HCT116 (cell line): ENCODE measurements at regions not wholly inside any gene's neighbourhood (a gene's known extent, or its start where the extent isn't known, plus 50 kb on each side); places are given as distances from the start of the nearest gene placed in this dataset.

Experiments
- ATAC-seq: fragments of 200-7000 bp; cut with Tn5 transposase; 2 replicates; pipeline ENCODE4 v1.9.1; 2020; ENCODE audit warnings: mild to moderate bottlenecking, moderate library complexity
- BruUV-seq: library from RNA; stranded (reverse); fragments of 400-500 nt; replicated peaks from 2 replicates; lab custom pipeline; 2021; lab: Mats Ljungman, UMichigan
- CTCF ChIA-PET: fragments of 300-600 bp; sonication (Branson Sonifier 250); formaldehyde crosslinking; loops from one replicate; lab custom pipeline; 2021; ENCODE audit warnings: antibody characterized with exemption; lab: Charles Lee
- POLR2A ChIA-PET: fragments of 300-600, 350-600 bp; sonication (Branson Sonifier 250); formaldehyde crosslinking; loops from one replicate; lab custom pipeline; 2021; ENCODE audit warnings: antibody characterized with exemption; lab: Charles Lee
- RAD21 ChIA-PET, 2 experiments: fragments of 300-600 bp; sonication (Branson Sonifier 250); formaldehyde crosslinking; loops; one replicate each; lab custom pipeline; 2023; ENCODE audit warnings: low total read pairs in 2 of 2; ENCODE audit not compliant: uncharacterized antibody in 2 of 2, unreplicated experiment in 2 of 2, low non-redundant PET in 1 of 2; lab: Charles Lee
- DNase-seq: peaks from one replicate; pipeline ENCODE4 v3.0.0-alpha.2; 2010; ENCODE audit warnings: low read depth, low spot score
- H2AFZ ChIP-seq: fragments of 200-600 bp; shearing (Covaris generic), sonication (generic); 2 replicates; pipeline ENCODE4 v1.6.1; 2017; ENCODE audit warnings: low read depth, mixed run types, mixed read lengths, antibody characterized with exemption, low read length; ENCODE audit not compliant: poor library complexity, severe bottlenecking
- H3K27ac ChIP-seq: 2 replicates; pipeline ENCODE4 v1.5.1; 2012; ENCODE audit warnings: low read depth, low read length
- H3K27me3 ChIP-seq: fragments of 200-600 bp; sonication (generic); 2 replicates; pipeline ENCODE4 v1.6.1; 2016; ENCODE audit warnings: mixed run types, low read length, mixed read lengths; ENCODE audit not compliant: insufficient read depth
- H3K36me3 ChIP-seq, 2 experiments: fragments of 200-500 bp in 1 of 2; fragments of 200-600 bp in 1 of 2; sonication (Bioruptor generic) in 1 of 2; sonication (generic) in 1 of 2; 2 replicates each; pipeline versions ENCODE4 v1.5.1 to v1.6.1; 2014 to 2016; ENCODE audit warnings: low read length in 2 of 2, inconsistent platforms in 1 of 2, mixed read lengths in 1 of 2, mixed run types in 1 of 2; ENCODE audit not compliant: insufficient read depth in 2 of 2, control insufficient read depth in 1 of 2
- H3K4me1 ChIP-seq, 2 experiments: fragments of 200-600 bp in 1 of 2; sonication (generic) in 1 of 2; 2 replicates each; pipeline versions ENCODE4 v1.5.1 to v1.6.1; 2012 to 2017; ENCODE audit warnings: low read length in 2 of 2, inconsistent platforms in 1 of 2, mild to moderate bottlenecking in 1 of 2, mixed read lengths in 1 of 2, mixed run types in 1 of 2, moderate library complexity in 1 of 2; ENCODE audit not compliant: insufficient read depth in 2 of 2, control insufficient read depth in 1 of 2
- H3K4me2 ChIP-seq: fragments of 200-600 bp; sonication (generic); 2 replicates; pipeline ENCODE4 v1.6.1; 2017; ENCODE audit warnings: mixed run types, low read length, mixed read lengths
- H3K4me3 ChIP-seq, 2 experiments: fragments of 200-600 bp in 1 of 2; sonication (generic) in 1 of 2; replicated peaks in 1 of 2; 2 replicates each; pipeline ENCODE4 v1.5.1; 2011 to 2016; ENCODE audit warnings: low read length in 2 of 2, control low read depth in 1 of 2, low read depth in 1 of 2, mild to moderate bottlenecking in 1 of 2, mixed read lengths in 1 of 2, mixed run types in 1 of 2
- H3K79me2 ChIP-seq: fragments of 200-600 bp; sonication (generic); 2 replicates; pipeline ENCODE4 v1.6.1; 2017; ENCODE audit warnings: mild to moderate bottlenecking, mixed run types, low read length, moderate library complexity, mixed read lengths; ENCODE audit not compliant: insufficient read depth
- H3K9ac ChIP-seq: fragments of 200-600 bp; sonication (generic); 2 replicates; pipeline ENCODE4 v1.6.1; 2016; ENCODE audit warnings: low read length, mixed read lengths
- H3K9me2 ChIP-seq: fragments of 200-600 bp; sonication (generic), shearing (Covaris generic); 2 replicates; pipeline ENCODE4 v1.6.1; 2017; ENCODE audit warnings: mixed run types, mild to moderate bottlenecking, moderate library complexity; ENCODE audit not compliant: insufficient read depth
- H3K9me3 ChIP-seq, 2 experiments: fragments of 200-500 bp in 1 of 2; fragments of 200-600 bp in 1 of 2; sonication (Bioruptor generic) in 1 of 2; sonication (generic) in 1 of 2; 2 replicates each; pipeline ENCODE4 v1.6.1; 2014 to 2017; ENCODE audit warnings: low read length in 2 of 2, mixed read lengths in 2 of 2, inconsistent platforms in 1 of 2, low read depth in 1 of 2, mild to moderate bottlenecking in 1 of 2, mixed run types in 1 of 2, moderate library complexity in 1 of 2; ENCODE audit not compliant: control insufficient read depth in 1 of 2, insufficient read depth in 1 of 2
- H4K20me1 ChIP-seq: fragments of 200-600 bp; sonication (generic), shearing (Covaris generic); 2 replicates; pipeline ENCODE4 v1.6.1; 2017; ENCODE audit warnings: mixed run types, mild to moderate bottlenecking, moderate library complexity; ENCODE audit not compliant: insufficient read depth
- ATF3 ChIP-seq: IDR thresholded peaks from 2 replicates; pipeline ENCODE4 v1.6.1; 2012
- CEBPB ChIP-seq: IDR thresholded peaks from 2 replicates; pipeline ENCODE4 v1.6.1; 2012; ENCODE audit warnings: low read depth
- EGR1 ChIP-seq: IDR thresholded peaks from 2 replicates; pipeline ENCODE4 v1.6.1; 2012; ENCODE audit warnings: low read depth
- ELF1 ChIP-seq: IDR thresholded peaks from 2 replicates; pipeline ENCODE4 v1.6.1; 2012; ENCODE audit warnings: low read depth, borderline replicate concordance
- EZH2phosphoT487 ChIP-seq: fragments of 200-600 bp; IDR thresholded peaks from 2 replicates; pipeline ENCODE4 v1.6.1; 2018; ENCODE audit warnings: antibody characterized with exemption, borderline replicate concordance
- FOSL1 ChIP-seq: IDR thresholded peaks from 2 replicates; pipeline ENCODE4 v1.6.1; 2012; ENCODE audit warnings: low read depth
- SIN3A ChIP-seq: IDR thresholded peaks from 2 replicates; pipeline ENCODE4 v1.6.1; 2012; ENCODE audit warnings: low read depth
- ZNF274 ChIP-seq: fragments of 200-500 bp; sonication (Bioruptor generic); IDR thresholded peaks from 2 replicates; pipeline ENCODE4 v1.6.1; 2014; ENCODE audit warnings: mild to moderate bottlenecking, low read depth, low read length, inconsistent platforms
- intact Hi-C: fragments of 100-400 bp; cut with micrococcal nuclease; formaldehyde crosslinking; loops from 2 replicates; pipeline ENCODE4 v1.10.0; 2022
- TF ChIP-seq, protein P1 (sequence below): IDR thresholded peaks from 2 replicates; pipeline ENCODE4 v1.6.1; 2012
- TF ChIP-seq, protein P2 (sequence below): IDR thresholded peaks from 2 replicates; pipeline ENCODE4 v1.6.1; 2011; ENCODE audit warnings: mild to moderate bottlenecking, low read length, moderate library complexity; ENCODE audit not compliant: insufficient replicate concordance; ENCODE audit errors: extremely low read depth

DNA sequence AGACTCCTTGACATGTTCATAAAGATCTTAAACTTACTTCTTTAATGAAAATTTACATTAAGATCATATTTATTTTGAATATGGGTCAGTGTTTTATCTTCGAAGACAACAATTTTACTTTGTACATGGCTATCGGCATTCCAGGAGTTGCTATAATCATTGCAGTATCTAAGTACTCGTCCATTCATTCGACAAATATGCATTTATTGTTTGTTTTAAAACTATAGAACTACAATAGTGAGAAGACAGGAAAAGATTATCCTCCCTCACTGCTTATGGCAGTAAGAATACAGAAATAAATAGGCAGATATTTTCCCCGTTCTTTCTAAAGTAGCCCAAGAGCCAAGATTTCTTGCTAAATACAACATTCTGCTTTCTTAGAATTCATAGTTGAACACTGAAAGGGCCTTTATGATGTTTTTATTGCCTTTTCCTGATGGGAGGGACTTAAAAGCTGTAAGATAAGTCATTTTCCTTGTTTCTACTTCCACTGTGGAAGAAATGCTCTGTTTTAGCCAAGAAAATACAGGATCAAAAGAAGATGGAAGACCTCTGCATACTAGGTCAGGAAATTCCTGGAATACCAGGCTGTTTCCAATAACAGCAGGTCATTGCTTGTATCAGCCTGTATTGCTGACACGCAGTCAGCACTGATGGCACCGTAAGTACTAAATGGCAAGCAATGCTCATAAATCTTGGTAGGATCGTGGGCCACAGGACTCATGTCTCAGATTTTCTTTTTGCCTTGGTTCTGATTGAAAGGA, 521.0 kb upstream of the ATP2B1 start:
- no peaks in the 10 kb centered on the region for H3K9me2 ChIP-seq
- H3K36me3 ChIP-seq = no peaks in the 10 kb centered on the region
- no peak overlapping the region for H3K4me2 ChIP-seq
- BruUV-seq = no TSS peak
- CTCF ChIA-PET = no interaction called here
- RAD21 ChIA-PET = no interaction called here
- H3K27ac ChIP-seq = no peak overlapping the region
- POLR2A ChIA-PET = no interaction called here
- no peaks in the 10 kb centered on the region for H3K4me1 ChIP-seq
- no peaks in the 10 kb centered on the region for H3K79me2 ChIP-seq
- intact Hi-C loops = no loop called here
- no peak for TF ChIP-seq EZH2phosphoT487
- no peak for TF ChIP-seq ZNF274
- no peak for TF ChIP-seq EGR1
- TF ChIP-seq SIN3A = no peak
- TF ChIP-seq, protein P1, sequence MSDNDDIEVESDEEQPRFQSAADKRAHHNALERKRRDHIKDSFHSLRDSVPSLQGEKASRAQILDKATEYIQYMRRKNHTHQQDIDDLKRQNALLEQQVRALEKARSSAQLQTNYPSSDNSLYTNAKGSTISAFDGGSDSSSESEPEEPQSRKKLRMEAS = no peak
- no peak for TF ChIP-seq ELF1
- no peak for TF ChIP-seq ATF3
- no peak for TF ChIP-seq CEBPB
- TF ChIP-seq, protein P2, sequence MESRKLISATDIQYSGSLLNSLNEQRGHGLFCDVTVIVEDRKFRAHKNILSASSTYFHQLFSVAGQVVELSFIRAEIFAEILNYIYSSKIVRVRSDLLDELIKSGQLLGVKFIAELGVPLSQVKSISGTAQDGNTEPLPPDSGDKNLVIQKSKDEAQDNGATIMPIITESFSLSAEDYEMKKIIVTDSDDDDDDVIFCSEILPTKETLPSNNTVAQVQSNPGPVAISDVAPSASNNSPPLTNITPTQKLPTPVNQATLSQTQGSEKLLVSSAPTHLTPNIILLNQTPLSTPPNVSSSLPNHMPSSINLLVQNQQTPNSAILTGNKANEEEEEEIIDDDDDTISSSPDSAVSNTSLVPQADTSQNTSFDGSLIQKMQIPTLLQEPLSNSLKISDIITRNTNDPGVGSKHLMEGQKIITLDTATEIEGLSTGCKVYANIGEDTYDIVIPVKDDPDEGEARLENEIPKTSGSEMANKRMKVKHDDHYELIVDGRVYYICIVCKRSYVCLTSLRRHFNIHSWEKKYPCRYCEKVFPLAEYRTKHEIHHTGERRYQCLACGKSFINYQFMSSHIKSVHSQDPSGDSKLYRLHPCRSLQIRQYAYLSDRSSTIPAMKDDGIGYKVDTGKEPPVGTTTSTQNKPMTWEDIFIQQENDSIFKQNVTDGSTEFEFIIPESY = no peak
- TF ChIP-seq FOSL1 = no peak
- H4K20me1 ChIP-seq = no peaks in the 10 kb centered on the region
- H2AFZ ChIP-seq = no peak overlapping the region
- DNase-seq = no peak
- ATAC-seq = no peak
- no peak overlapping the region for H3K9ac ChIP-seq
- no peaks in the 10 kb centered on the region for H3K9me3 ChIP-seq
- no peak overlapping the region for H3K4me3 ChIP-seq
- no peaks in the 10 kb centered on the region for H3K27me3 ChIP-seq
